HEK293 (cell line): ENCODE measurements at regions not wholly inside any gene's neighbourhood (a gene's known extent, or its start where the extent isn't known, plus 50 kb on each side); places are given as distances from the start of the nearest gene placed in this dataset.

Experiments
- KLF10 ChIP-seq: fragments of 450-650 bp; IDR thresholded peaks from 2 replicates; pipeline ENCODE4 v1.5.1; 2018; ENCODE audit warnings: missing biosample characterization, mild to moderate bottlenecking, missing genetic modification characterization
- ZNF24 ChIP-seq: fragments of 450-650 bp; formaldehyde crosslinking; IDR thresholded peaks from 2 replicates; pipeline ENCODE4 v1.5.1; 2016; ENCODE audit warnings: missing biosample characterization, missing genetic modification characterization
- ZNF660 ChIP-seq: fragments of 450-650 bp; IDR thresholded peaks from 2 replicates; pipeline ENCODE4 v1.5.1; 2018; ENCODE audit warnings: missing biosample characterization, mild to moderate bottlenecking, missing genetic modification characterization

- no peak for TF ChIP-seq ZNF660
- TF ChIP-seq ZNF24 (tag by site-specific recombination) = no peak
- TF ChIP-seq KLF10 = no peak
Measured at GRCh38 chr10:10293041-10293440, 724.6 kb upstream of the CELF2 start.
